MG63 (cell line): ENCODE measurements at regions not wholly inside any gene's neighbourhood (a gene's known extent, or its start where the extent isn't known, plus 50 kb on each side); places are given as distances from the start of the nearest gene placed in this dataset.
"Not testable (repeated sequence)": the region's sequence is repeated elsewhere in the genome, so short reads cannot be mapped to it uniquely, and the experiment has no call there.

ENCODE experiments used
- DNase-seq: peaks from one replicate; pipeline ENCODE4 v3.0.0-alpha.2; 2020
- H3K27me3 ChIP-seq: fragments of 250-450 bp; sonication (Bioruptor Pico); 2 replicates; pipeline ENCODE4 v1.5.1; 2020; ENCODE audit warnings: mild to moderate bottlenecking, moderate library complexity
- H3K36me3 ChIP-seq: fragments of 250-450 bp; sonication (Bioruptor Pico); 2 replicates; pipeline ENCODE4 v1.5.1; 2020; ENCODE audit warnings: mild to moderate bottlenecking, moderate library complexity
- H3K4me3 ChIP-seq: fragments of 250-450 bp; sonication (Bioruptor Pico); 2 replicates; pipeline ENCODE4 v1.5.1; 2020; ENCODE audit warnings: mild to moderate bottlenecking, moderate library complexity
- H3K9me3 ChIP-seq: fragments of 250-450 bp; sonication (Bioruptor Pico); 2 replicates; pipeline ENCODE4 v1.5.1; 2020; ENCODE audit warnings: mild to moderate bottlenecking, moderate library complexity

DNA sequence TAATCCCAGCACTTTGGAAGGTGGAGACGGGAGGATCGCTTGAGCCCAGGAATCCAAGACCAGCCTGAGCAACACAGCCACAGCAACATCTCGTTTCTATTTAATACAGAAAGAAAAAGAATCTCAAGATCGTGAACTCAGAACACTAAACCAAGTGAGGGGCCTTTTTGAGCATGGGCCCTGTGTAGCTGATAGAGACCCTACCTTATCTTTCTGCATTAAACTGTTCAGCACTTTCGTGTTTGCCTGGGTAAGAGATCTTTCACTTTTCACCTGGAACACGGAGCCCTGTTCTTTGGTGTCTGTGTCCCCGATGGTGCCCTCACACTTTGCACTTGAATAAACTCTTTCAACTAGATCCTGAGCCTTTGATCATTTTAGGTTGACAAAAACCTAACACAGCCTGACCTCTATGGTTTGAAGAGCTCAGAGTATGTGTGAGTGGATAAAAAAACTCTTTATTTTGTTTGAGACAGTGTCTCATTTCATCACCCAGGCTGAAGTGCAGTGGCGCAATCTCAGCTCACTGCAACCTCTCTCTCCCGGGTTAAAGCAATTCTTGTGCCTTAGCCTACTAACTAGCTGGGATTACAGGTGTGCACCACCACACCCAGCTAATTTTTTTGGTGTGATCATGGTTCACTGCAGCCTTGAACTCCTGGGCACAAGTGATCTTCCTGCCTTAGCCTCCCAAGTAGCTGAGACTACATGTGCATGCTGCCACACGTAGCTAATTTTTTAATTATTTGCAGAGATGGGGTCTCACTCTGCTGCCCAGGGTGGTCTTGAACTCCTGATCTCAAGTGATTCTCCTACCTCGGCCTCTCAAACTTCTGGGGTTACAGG is 83.8 kb upstream of the GRIN2A start:
- DNase-seq: no peak
- H3K36me3 ChIP-seq: no peaks in the 10 kb centered on the region
- no peaks in the 10 kb centered on the region for H3K27me3 ChIP-seq
- H3K4me3 ChIP-seq: no peak overlapping the region
- no peaks in the 10 kb centered on the region for H3K9me3 ChIP-seq

- H3K36me3 ChIP-seq: no peaks in the 10 kb centered on the region
- H3K27me3 ChIP-seq: no peaks in the 10 kb centered on the region
- no peak for DNase-seq
- H3K9me3 ChIP-seq: no peaks in the 10 kb centered on the region
- no peak overlapping the region for H3K4me3 ChIP-seq
Observed at GRCh38 chr16:10266809-10267208, 84.6 kb upstream of the GRIN2A start.

GRCh38 chr16:10269632-10270031 is 87.4 kb upstream of the GRIN2A start:
- DNase-seq: no peak
- no peaks in the 10 kb centered on the region for H3K27me3 ChIP-seq
- no peaks in the 10 kb centered on the region for H3K9me3 ChIP-seq
- no peak overlapping the region for H3K4me3 ChIP-seq
- H3K36me3 ChIP-seq: no peaks in the 10 kb centered on the region

DNA sequence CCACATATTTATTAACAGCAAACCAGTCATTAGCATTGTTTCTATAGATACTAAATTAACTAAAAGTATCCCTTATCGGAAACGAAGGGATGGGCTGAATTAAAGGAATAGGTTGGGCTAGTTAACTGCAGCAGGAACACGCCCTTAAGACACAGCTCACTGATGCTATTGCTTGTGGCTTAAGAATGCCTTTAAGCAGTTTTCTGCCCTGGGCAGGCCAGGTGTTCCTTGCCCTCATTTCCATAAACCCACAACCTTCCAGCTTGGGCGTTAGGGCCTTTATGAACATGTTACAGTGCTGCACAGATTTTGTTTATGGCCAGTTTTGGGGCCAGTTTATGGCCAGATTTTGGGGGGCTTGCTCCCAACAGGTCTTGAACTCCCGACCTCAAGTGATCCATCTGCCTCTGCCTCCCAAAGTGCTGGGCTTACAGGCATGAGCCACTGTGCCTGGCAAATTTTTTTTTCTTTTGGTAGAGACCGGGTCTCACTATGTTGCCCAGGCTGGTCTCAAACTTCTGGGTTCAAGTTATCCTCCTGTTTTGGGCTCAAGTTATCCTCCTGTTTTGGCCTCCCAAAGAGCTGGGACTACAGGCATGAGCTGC is 90.1 kb upstream of the GRIN2A start:
- not testable (repeated sequence) for H3K9me3 ChIP-seq, H3K27me3 ChIP-seq, H3K4me3 ChIP-seq, H3K36me3 ChIP-seq, DNase-seq

DNA sequence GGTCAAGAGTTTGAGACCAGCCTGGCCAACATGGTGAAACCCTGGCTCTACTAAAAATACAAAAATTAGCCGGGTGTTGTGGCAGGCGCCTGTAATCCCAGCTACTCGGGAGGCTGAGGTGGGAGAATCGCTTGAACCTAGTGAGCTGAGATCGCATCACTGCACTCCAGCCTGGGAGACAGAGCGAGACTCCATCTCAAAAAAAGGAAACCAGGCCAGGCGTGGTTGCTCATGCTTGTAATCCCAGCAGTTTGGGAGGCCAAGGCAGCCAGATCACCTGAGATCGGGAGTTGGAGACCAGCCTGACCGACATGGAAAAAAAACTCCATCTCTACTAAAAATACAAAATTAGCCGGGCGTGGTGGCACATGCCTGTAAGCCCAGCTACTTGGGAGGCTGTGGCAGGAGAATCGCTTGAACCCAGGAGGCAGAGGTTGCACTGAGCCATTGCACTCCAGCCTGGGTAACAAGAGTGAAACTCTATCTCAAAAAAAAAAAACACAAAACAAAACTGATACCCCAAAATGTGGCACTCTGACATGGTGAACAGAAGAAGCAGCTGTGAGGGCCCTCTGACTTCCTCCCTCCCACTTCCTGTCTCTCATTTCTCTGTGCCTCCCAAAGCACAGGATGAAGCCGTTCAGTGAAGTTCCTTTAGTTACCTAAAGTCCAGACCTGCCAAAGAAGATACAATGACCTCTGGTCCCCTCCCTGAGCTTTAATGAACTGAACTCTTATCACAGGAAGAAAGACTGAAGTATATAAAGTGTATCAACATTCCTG is 93.2 kb upstream of the GRIN2A start:
- not testable (repeated sequence) for H3K36me3 ChIP-seq, H3K9me3 ChIP-seq, DNase-seq, H3K4me3 ChIP-seq, H3K27me3 ChIP-seq

DNA sequence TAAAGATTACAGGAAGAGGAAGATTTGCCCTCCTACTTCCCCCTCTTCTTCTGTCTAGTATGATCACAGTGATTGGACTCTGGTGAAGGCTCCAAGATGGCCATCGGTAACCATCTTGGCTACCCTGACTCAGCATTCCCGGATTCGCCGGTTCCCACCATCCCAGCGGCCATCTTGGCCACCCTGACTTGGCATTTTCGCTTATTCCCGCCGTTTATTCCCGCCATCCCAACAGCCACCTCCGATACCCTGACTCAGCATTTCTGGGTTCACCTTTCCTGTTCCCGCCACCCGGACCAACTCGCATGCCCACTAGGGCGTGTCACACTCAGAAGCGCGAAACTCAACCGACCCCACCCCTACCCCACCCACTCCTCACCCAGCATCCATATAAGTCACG is 95.4 kb upstream of the GRIN2A start:
- Histone ChIP-seq H3K9me3 (no peaks in the 10 kb centered on the region), H3K36me3 (no peaks in the 10 kb centered on the region), H3K4me3 (no peak overlapping the region), H3K27me3 (no peaks in the 10 kb centered on the region)
- no peak for DNase-seq

DNA sequence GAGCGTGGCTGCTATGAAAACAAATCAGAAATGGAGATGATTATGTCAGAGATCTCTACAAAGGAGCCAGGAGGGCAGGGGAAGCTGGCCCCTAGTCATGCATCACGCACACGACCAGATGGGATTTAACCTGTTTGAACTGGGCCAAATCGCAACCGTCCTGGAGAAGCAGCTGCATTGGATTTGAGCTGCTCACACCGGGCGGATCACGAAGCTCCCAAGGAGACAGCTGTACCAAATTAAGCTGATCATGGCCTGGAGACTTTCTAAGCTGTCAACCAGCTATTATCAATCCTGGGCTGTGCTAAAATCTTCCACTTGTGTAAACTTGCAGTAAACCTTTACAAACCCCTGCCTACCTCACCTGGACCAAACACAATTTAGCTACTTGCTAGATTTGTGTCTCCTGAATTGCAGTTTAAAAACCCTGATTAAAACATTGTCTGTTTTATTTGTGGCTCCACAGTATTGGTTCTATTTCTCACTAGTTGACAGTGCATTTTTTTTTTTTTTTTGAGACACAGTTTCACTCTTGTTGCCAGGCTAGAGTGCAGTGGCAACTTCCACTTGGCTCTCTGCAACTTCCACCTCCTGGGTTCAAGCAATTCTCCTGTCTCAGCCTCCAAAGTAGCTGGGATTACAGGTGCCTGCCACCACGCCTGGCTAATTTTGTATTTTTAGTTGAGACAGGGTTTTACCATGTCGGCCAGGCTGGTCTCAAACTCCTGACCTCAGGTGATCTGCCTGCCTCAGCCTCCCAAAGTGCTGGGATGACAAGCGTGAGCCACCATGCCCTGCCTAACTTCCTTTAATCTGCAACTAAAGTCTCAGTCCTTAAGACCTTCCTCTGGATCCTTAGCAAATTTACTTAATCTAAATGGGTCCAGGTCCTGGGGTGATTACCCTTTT is 98.3 kb upstream of the GRIN2A start:
- H3K36me3 ChIP-seq: no peaks in the 10 kb centered on the region
- no peak for DNase-seq
- no peaks in the 10 kb centered on the region for H3K9me3 ChIP-seq
- no peak overlapping the region for H3K4me3 ChIP-seq
- no peaks in the 10 kb centered on the region for H3K27me3 ChIP-seq

GRCh38 chr16:10282367-10282766 is 100.1 kb upstream of the GRIN2A start:
- H3K4me3 ChIP-seq: no peak overlapping the region
- H3K27me3 ChIP-seq: no peaks in the 10 kb centered on the region
- H3K9me3 ChIP-seq: no peaks in the 10 kb centered on the region
- no peaks in the 10 kb centered on the region for H3K36me3 ChIP-seq
- DNase-seq: no peak

DNA sequence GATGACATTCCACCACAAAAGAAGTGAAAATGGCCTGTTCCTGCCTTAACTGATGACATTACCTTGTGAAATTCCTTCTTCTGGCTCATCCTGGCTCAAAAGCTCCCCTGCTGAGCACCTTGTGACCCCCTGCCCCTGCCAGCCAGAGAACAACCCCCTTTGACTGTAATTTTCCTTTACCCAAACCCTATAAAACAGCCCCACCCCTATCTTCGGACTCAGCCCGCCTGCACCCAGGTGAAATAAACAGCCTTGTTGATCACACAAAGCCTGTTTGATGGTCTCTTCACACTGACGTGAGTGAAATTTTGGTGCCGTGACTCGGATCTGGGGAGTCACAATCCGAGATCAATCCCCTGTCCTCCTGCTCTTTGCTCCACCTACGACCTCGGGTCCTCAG is 101.0 kb upstream of the GRIN2A start:
- H3K27me3 ChIP-seq, DNase-seq, H3K9me3 ChIP-seq, H3K36me3 ChIP-seq, H3K4me3 ChIP-seq: not testable (repeated sequence)

DNA sequence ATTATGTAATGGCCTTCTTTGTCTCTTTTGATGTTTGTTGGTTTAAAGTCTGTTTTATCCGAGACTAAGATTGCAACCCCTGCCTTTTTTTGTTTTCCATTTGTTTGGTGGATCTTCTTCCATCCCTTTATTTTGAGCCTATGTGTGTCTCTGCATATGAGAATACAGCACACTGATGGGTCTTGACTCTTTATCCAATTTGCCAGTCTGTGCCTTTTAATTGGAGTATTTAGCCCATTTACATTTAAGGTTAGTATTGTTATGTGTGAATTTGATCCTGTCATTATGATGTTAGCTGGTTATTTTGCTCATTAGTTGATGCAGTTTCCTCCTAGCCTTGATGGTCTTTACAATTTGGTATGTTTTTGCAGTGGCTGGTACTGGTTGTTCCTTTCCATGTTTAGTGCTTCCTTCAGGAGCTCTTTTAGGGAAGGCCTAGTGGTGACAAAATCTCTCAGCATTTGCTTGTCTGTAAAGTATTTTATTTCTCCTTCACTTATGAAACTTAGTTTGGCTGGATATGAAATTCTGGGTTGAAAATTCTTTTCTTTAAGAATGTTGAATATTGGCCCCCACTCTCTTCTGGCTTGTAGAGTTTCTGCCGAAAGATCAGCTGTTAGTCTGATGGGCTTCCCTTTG is 95.3 kb upstream of the ATF7IP2 start:
- not testable (repeated sequence) for DNase-seq

GRCh38 chr16:10292197-10292596 is 93.7 kb upstream of the ATF7IP2 start:
- H3K27me3 ChIP-seq, H3K9me3 ChIP-seq, H3K36me3 ChIP-seq, H3K4me3 ChIP-seq, DNase-seq: not testable (repeated sequence)

More for the DNA sequence above, 95.3 kb upstream of the ATF7IP2 start:
- not testable (repeated sequence) for H3K36me3 ChIP-seq, H3K9me3 ChIP-seq, H3K4me3 ChIP-seq, H3K27me3 ChIP-seq

- not testable (repeated sequence) for H3K36me3 ChIP-seq, H3K4me3 ChIP-seq, DNase-seq, H3K27me3 ChIP-seq, H3K9me3 ChIP-seq
Observed at GRCh38 chr16:10292976-10293375, 92.9 kb upstream of the ATF7IP2 start.

- H3K4me3 ChIP-seq, H3K27me3 ChIP-seq, DNase-seq, H3K9me3 ChIP-seq, H3K36me3 ChIP-seq: not testable (repeated sequence)
Observed at GRCh38 chr16:10294153-10294552, 91.7 kb upstream of the ATF7IP2 start.

- H3K9me3 ChIP-seq: no peaks in the 10 kb centered on the region
- DNase-seq: no peak
- H3K36me3 ChIP-seq: no peaks in the 10 kb centered on the region
- no peak overlapping the region for H3K4me3 ChIP-seq
- no peaks in the 10 kb centered on the region for H3K27me3 ChIP-seq
Observed at GRCh38 chr16:10296956-10297340, 88.9 kb upstream of the ATF7IP2 start.

- DNase-seq: no peak
- no peak overlapping the region for H3K4me3 ChIP-seq
Observed at GRCh38 chr16:10297341-10298006, 88.4 kb upstream of the ATF7IP2 start.

GRCh38 chr16:10300905-10301304 is 85.0 kb upstream of the ATF7IP2 start:
- no peak for DNase-seq
- Histone ChIP-seq H3K9me3 (no peaks in the 10 kb centered on the region), H3K27me3 (no peaks in the 10 kb centered on the region), H3K4me3 (no peak overlapping the region), H3K36me3 (no peaks in the 10 kb centered on the region)

More at GRCh38 chr16:10297341-10298006, 88.4 kb upstream of the ATF7IP2 start:
- no peaks in the 10 kb centered on the region for H3K27me3 ChIP-seq
- H3K9me3 ChIP-seq: no peaks in the 10 kb centered on the region
- H3K36me3 ChIP-seq: no peaks in the 10 kb centered on the region
